GM12873 (cell line): ENCODE measurements at regions not wholly inside any gene's neighbourhood (a gene's known extent, or its start where the extent isn't known, plus 50 kb on each side); places are given as distances from the start of the nearest gene placed in this dataset.

ENCODE experiments used
- CTCF ChIP-seq: IDR thresholded peaks from 2 replicates; pipeline ENCODE4 v1.5.1; 2012; ENCODE audit warnings: low read depth, mild to moderate bottlenecking, moderate library complexity, low read length, control low read depth; ENCODE audit not compliant: insufficient read depth; ENCODE audit errors: missing control alignments

GRCh38 chr6:33856031-33856590 is 52.3 kb upstream of the MLN start:
- no peak for TF ChIP-seq CTCF

- no peak for TF ChIP-seq CTCF
Measured at GRCh38 chr6:33854572-33855030, 50.8 kb upstream of the MLN start.

- no peak for TF ChIP-seq CTCF
Measured at GRCh38 chr6:33853736-33854135, 49.9 kb upstream of the MLN start.
